Liver (tissue), 8 donors: ENCODE measurements at regions not wholly inside any gene's neighbourhood (a gene's known extent, or its start where the extent isn't known, plus 50 kb on each side); places are given as distances from the start of the nearest gene placed in this dataset.

ENCODE experiments used
- DNase-seq: peaks from one replicate; pipeline ENCODE4 v3.0.0-alpha.2; 2017; ENCODE audit warnings: low spot score
- H3K27ac ChIP-seq, 2 donors: one replicate each; pipeline ENCODE4 v1.7.0; 2013; ENCODE audit warnings: inconsistent platforms in 2 of 2, low read length in 2 of 2, control low read depth in 1 of 2, low read depth in 1 of 2, mild to moderate bottlenecking in 1 of 2
- H3K27me3 ChIP-seq, 4 donors: one replicate each; pipeline versions ENCODE4 v1.6.1 to v1.7.0; 2013; ENCODE audit warnings: low read length in 3 of 4, inconsistent platforms in 1 of 4, mild to moderate bottlenecking in 1 of 4, moderate library complexity in 1 of 4; ENCODE audit not compliant: control insufficient read depth in 4 of 4, insufficient read depth in 4 of 4
- H3K36me3 ChIP-seq, 4 donors: one replicate each; pipeline versions ENCODE4 v1.6.1 to v1.7.0; 2013; ENCODE audit warnings: low read length in 3 of 4, mild to moderate bottlenecking in 3 of 4, low read depth in 1 of 4, moderate library complexity in 1 of 4; ENCODE audit not compliant: control insufficient read depth in 4 of 4, insufficient read depth in 3 of 4
- H3K4me1 ChIP-seq, 4 donors: one replicate each; pipeline versions ENCODE4 v1.6.1 to v1.7.0; 2013; ENCODE audit warnings: low read length in 3 of 4, mild to moderate bottlenecking in 3 of 4, moderate library complexity in 1 of 4; ENCODE audit not compliant: control insufficient read depth in 4 of 4, insufficient read depth in 4 of 4
- H3K4me3 ChIP-seq, 3 donors: one replicate each; pipeline versions ENCODE4 v1.6.1 to v1.7.0; 2013; ENCODE audit warnings: low read length in 3 of 3, control low read depth in 1 of 3, low read depth in 1 of 3, mild to moderate bottlenecking in 1 of 3
- H3K9ac ChIP-seq, 2 donors: one replicate each; pipeline ENCODE4 v1.7.0; 2013; ENCODE audit warnings: low read length in 2 of 2, mild to moderate bottlenecking in 2 of 2, moderate library complexity in 2 of 2, control low read depth in 1 of 2, low read depth in 1 of 2
- H3K9me3 ChIP-seq, 4 donors: one replicate each; pipeline versions ENCODE4 v1.6.1 to v1.7.0; 2013; ENCODE audit warnings: low read length in 3 of 4; ENCODE audit not compliant: control insufficient read depth in 4 of 4
- ATF3 ChIP-seq: IDR thresholded peaks from 2 replicates; pipeline ENCODE4 v1.6.1; 2016; ENCODE audit warnings: antibody characterized with exemption
- CTCF ChIP-seq: fragments of 150-350 bp; IDR thresholded peaks from 2 replicates; pipeline ENCODE4 v1.5.1; 2017; ENCODE audit warnings: improper control_type of control experiment, low read depth, low read length; ENCODE audit not compliant: missing input control
- EGR1 ChIP-seq, 2 donors: IDR thresholded peaks; 2 replicates each; pipeline ENCODE4 v1.6.1; 2016 to 2018; ENCODE audit warnings: antibody characterized with exemption in 2 of 2, low read depth in 2 of 2
- FOXA1 ChIP-seq: IDR thresholded peaks from 2 replicates; pipeline ENCODE4 v1.6.1; 2016; ENCODE audit warnings: antibody characterized with exemption
- FOXA2 ChIP-seq: IDR thresholded peaks from 2 replicates; pipeline ENCODE4 v1.6.1; 2016; ENCODE audit warnings: antibody characterized with exemption
- GABPA ChIP-seq, 2 donors: IDR thresholded peaks in 1 of 2; conservative IDR thresholded peaks in 1 of 2; 2 replicates each; pipeline ENCODE4 v1.6.1; 2016; ENCODE audit warnings: antibody characterized with exemption in 2 of 2, mild to moderate bottlenecking in 1 of 2, moderate library complexity in 1 of 2
- HNF4A ChIP-seq, 2 donors: conservative IDR thresholded peaks; 2 replicates each; pipeline ENCODE4 v1.6.1; 2016; ENCODE audit warnings: antibody characterized with exemption in 2 of 2, mild to moderate bottlenecking in 2 of 2
- HNF4G ChIP-seq: IDR thresholded peaks from 2 replicates; pipeline ENCODE4 v1.6.1; 2016; ENCODE audit warnings: antibody characterized with exemption
- JUND ChIP-seq, 2 donors: IDR thresholded peaks; 2 replicates each; pipeline ENCODE4 v1.6.1; 2016; ENCODE audit warnings: antibody characterized with exemption in 2 of 2
- NR2F2 ChIP-seq: IDR thresholded peaks from 2 replicates; pipeline ENCODE4 v1.6.1; 2016; ENCODE audit warnings: antibody characterized with exemption
- SP1 ChIP-seq: IDR thresholded peaks from 2 replicates; pipeline ENCODE4 v1.6.1; 2018; ENCODE audit warnings: antibody characterized with exemption, mild to moderate bottlenecking
- TAF1 ChIP-seq: conservative IDR thresholded peaks from 2 replicates; pipeline ENCODE4 v1.6.1; 2016; ENCODE audit warnings: antibody characterized with exemption, mild to moderate bottlenecking
- YY1 ChIP-seq: IDR thresholded peaks from 2 replicates; pipeline ENCODE4 v1.6.1; 2016; ENCODE audit warnings: antibody characterized with exemption, mild to moderate bottlenecking
- WGBS: extraction: QIAGEN DNeasy Blood & Tissue Kit; methylation state at CpG from one replicate; pipeline ENCODE4 v1.1.7; 2013; 5-methylcytosine and 5-hydroxymethylcytosine counted together
- TF ChIP-seq, protein P1 (sequence below): IDR thresholded peaks from 2 replicates; pipeline ENCODE4 v1.6.1; 2016; ENCODE audit warnings: antibody characterized with exemption
- TF ChIP-seq, protein P2 (sequence below): IDR thresholded peaks from 2 replicates; pipeline ENCODE4 v1.6.1; 2016; ENCODE audit warnings: antibody characterized with exemption, mild to moderate bottlenecking
- TF ChIP-seq, protein P3 (sequence below): IDR thresholded peaks from 2 replicates; pipeline ENCODE4 v1.6.1; 2016; ENCODE audit warnings: antibody characterized with exemption
- donor health status: healthy.
- donor health status: healthy.
- donor health status: healthy.
- donor health status: healthy.
- donor health status: healthy.

GRCh38 chr3:187570776-187571175 lies 99.4 kb downstream of the SST start:
- no peak overlapping the region for H3K27ac ChIP-seq
- no peak overlapping the region for H3K4me3 ChIP-seq
- H3K9ac ChIP-seq, result no peak overlapping the region
- no peaks in the 10 kb centered on the region for H3K27me3 ChIP-seq
- no peaks in the 10 kb centered on the region for H3K36me3 ChIP-seq
- TF ChIP-seq, protein P1, sequence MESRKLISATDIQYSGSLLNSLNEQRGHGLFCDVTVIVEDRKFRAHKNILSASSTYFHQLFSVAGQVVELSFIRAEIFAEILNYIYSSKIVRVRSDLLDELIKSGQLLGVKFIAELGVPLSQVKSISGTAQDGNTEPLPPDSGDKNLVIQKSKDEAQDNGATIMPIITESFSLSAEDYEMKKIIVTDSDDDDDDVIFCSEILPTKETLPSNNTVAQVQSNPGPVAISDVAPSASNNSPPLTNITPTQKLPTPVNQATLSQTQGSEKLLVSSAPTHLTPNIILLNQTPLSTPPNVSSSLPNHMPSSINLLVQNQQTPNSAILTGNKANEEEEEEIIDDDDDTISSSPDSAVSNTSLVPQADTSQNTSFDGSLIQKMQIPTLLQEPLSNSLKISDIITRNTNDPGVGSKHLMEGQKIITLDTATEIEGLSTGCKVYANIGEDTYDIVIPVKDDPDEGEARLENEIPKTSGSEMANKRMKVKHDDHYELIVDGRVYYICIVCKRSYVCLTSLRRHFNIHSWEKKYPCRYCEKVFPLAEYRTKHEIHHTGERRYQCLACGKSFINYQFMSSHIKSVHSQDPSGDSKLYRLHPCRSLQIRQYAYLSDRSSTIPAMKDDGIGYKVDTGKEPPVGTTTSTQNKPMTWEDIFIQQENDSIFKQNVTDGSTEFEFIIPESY, result no peak
- TF ChIP-seq TAF1 (no peak), EGR1 (IDR thresholded peaks at IDR 0.05; ENCODE audit: low read depth in 2 of 2) (no peak), GABPA (IDR thresholded peaks at IDR 0.05 in 1 of 2, conservative IDR thresholded peaks at IDR 0.05 in 1 of 2) (no peak), JUND (IDR thresholded peaks at IDR 0.05) (no peak), ATF3 (no peak), FOXA2 (no peak), YY1 (no peak), SP1 (no peak), CTCF (no peak), FOXA1 (no peak), HNF4A (conservative IDR thresholded peaks at IDR 0.05) (no peak), NR2F2 (no peak), HNF4G (no peak)
- TF ChIP-seq, protein P2, sequence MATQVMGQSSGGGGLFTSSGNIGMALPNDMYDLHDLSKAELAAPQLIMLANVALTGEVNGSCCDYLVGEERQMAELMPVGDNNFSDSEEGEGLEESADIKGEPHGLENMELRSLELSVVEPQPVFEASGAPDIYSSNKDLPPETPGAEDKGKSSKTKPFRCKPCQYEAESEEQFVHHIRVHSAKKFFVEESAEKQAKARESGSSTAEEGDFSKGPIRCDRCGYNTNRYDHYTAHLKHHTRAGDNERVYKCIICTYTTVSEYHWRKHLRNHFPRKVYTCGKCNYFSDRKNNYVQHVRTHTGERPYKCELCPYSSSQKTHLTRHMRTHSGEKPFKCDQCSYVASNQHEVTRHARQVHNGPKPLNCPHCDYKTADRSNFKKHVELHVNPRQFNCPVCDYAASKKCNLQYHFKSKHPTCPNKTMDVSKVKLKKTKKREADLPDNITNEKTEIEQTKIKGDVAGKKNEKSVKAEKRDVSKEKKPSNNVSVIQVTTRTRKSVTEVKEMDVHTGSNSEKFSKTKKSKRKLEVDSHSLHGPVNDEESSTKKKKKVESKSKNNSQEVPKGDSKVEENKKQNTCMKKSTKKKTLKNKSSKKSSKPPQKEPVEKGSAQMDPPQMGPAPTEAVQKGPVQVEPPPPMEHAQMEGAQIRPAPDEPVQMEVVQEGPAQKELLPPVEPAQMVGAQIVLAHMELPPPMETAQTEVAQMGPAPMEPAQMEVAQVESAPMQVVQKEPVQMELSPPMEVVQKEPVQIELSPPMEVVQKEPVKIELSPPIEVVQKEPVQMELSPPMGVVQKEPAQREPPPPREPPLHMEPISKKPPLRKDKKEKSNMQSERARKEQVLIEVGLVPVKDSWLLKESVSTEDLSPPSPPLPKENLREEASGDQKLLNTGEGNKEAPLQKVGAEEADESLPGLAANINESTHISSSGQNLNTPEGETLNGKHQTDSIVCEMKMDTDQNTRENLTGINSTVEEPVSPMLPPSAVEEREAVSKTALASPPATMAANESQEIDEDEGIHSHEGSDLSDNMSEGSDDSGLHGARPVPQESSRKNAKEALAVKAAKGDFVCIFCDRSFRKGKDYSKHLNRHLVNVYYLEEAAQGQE, result no peak
- TF ChIP-seq, protein P3, sequence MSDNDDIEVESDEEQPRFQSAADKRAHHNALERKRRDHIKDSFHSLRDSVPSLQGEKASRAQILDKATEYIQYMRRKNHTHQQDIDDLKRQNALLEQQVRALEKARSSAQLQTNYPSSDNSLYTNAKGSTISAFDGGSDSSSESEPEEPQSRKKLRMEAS, result no peak
- H3K9me3 ChIP-seq, result no peaks in the 10 kb centered on the region
- WGBS, result 77% methylated on average over 2 of the region's 2 CpGs
- no peaks in the 10 kb centered on the region for H3K4me1 ChIP-seq
- no peak for DNase-seq

GRCh38 chr3:187568171-187568570 lies 102.0 kb downstream of the SST start:
- DNase-seq, result no peak
- Histone ChIP-seq H3K27ac (no peak overlapping the region), H3K9me3 (no peaks in the 10 kb centered on the region), H3K9ac (no peak overlapping the region), H3K27me3 (no peaks in the 10 kb centered on the region), H3K4me1 (no peaks in the 10 kb centered on the region), H3K4me3 (no peak overlapping the region), H3K36me3 (no peaks in the 10 kb centered on the region)
- TF ChIP-seq TAF1, result no peak
- TF ChIP-seq HNF4A (conservative IDR thresholded peaks at IDR 0.05), result no peak
- TF ChIP-seq YY1, result no peak
- TF ChIP-seq, protein P2, result no peak
- WGBS, result 83% methylated on average over 4 of the region's 4 CpGs
